HG02943 (cell line): ENCODE measurements at regions not wholly inside any gene's neighbourhood (a gene's known extent, or its start where the extent isn't known, plus 50 kb on each side); places are given as distances from the start of the nearest gene placed in this dataset.
"Not testable (repeated sequence)": the region's sequence is repeated elsewhere in the genome, so short reads cannot be mapped to it uniquely, and the experiment has no call there.

Source experiments
- ATAC-seq: cut with Tn5 transposase; IDR thresholded peaks from one replicate; pipeline ENCODE4 v1.9.1; 2021; ENCODE audit warnings: mild to moderate bottlenecking, low read depth, moderate library complexity; ENCODE audit not compliant: unreplicated experiment

DNA sequence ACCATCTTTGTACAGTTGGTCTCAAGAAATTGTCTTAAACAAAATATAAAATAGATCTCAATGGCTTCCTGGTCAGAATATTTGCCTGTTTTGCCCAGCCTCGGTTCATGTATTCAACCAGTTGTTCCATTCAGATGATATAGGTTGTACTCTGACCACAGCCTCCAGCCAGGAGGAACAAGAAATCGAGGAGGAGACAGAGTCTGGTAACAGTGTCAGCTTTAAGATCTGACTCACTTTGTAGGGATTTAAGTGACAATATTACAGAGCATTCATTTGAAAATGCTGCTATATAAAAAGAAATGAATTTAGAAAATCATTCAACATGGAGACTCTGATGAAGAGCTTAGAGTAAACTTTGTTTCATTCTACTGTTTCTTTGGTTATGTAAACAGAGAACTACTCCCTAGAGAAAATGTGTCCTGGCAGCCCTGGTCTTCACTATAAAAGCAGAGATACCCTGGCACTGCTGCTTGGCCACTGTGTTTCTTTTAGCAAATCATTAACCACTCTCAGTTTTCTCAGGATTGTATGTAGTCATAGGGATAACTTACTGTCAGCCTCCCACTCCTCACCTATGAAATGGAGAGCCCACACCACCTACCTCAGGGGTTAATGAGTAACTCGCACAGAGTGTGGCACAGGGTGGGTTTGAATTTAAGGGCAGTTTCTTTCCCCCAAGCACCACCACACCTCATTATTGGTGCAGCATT is 53.5 kb downstream of the PAGE2 start:
- no peak for ATAC-seq

DNA sequence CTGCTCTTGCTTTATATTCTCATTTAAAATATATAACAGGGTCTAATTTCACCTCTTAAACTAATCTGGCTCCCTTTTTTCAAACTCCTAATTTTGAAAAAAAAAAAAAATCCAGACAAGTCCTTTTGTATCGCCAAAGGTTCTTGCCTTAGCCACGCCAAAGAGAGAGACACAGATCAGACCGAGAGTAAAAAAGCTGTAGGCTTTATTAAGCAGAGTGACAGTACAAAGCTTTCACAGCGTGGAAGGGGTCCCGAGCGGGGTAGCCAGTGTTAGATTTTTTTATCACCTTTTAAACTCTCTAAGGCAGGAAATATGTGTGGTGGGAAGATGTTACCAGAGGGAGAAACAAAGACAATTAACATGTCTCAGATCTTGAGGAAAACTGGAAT is 54.1 kb downstream of the PAGE2 start:
- ATAC-seq: no peak

DNA sequence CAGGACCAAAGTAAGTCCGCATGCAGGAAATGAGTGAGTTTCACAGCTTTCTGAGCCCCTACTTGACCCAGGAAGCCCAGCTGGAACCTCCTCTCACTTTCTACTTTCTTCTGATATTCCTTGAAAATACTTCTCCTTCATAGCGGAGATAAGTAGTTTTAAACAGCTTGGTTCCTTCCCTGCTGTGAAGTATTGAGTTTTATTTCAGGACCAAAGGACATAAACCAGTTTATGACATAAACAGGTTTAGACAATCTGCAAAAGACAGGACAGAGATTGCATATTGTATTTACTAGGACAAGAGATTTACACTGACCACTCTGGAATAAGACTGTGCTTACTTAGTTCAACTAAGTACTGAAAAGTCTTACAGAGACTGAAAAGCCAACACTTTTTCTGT is 54.8 kb downstream of the PAGE2 start:
- no peak for ATAC-seq

DNA sequence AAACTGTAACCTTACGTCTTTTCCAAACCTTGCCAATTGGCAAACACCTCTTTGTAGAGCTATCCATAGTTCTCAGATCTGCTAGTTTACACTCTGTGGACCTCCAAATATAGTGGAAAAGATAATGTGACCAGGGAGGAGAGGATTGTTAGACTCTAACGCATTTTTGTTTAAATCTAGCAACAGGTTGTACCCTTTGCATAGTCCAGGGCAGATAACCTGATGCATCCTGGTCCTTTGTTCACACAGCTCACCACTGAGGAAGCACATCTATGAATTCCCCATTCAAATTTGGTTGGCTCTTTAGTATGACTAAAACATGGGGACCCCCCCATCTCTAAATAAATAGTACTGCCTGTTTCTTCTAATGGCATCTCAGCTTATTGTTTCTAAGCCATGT is 55.9 kb downstream of the PAGE2 start:
- no peak for ATAC-seq

DNA sequence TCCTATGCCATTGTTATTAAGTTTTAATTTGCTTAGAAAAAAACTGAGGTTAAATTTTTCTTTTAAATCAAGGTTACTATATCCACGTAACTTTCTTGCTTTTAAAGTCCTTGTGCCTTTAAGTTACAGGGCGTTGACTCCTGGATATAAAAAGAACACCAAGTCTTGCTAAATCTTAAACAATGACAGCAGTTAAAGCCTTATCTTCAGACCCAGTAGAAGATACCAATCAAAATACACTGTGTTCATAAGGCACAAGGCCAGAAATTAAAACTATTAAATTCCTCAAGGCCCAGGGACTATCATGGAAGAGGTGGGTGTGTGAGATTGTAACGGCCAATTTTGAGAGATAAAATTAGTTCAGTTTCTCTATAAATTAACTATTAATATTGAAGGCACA is 60.4 kb downstream of the PAGE2 start:
- no peak for ATAC-seq

DNA sequence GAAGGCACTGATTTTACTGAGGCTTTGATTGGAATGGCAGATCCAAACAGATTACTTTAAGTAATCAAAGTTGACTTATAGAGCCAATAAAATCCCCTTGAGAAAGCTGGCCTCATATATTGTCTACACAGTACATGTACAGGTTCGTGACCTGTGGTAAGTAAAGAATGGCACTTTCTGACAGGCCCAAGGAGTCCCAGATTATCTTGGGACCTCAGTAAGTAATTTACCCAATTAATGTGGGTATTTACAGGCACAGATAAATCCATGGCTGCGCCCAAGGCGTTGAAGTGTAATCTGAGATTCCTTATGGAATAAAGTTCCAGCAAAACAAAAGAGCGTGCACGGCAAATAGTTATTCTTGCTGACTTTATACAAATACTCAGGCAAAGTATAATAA is 62.4 kb downstream of the PAGE2 start:
- no peak for ATAC-seq

DNA sequence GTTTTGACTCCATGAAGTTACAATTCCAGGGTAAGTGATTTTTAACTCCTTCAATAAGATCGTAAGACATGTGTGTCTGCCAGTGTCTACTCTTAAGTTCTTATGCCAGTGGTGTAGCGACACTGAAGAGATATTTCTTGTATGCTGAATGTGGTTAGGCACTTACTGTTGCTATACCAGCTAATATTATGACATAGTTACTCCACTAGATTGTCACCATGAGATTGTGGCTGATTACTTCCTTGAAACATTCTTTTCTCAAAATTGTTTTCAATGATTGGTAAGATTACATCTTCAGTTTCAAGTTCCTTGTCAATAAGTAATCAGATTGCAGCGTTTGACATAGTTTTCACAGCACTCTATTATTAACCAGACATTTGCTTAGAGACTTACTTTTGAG is 60.6 kb upstream of the PAGE5 start:
- no peak for ATAC-seq

DNA sequence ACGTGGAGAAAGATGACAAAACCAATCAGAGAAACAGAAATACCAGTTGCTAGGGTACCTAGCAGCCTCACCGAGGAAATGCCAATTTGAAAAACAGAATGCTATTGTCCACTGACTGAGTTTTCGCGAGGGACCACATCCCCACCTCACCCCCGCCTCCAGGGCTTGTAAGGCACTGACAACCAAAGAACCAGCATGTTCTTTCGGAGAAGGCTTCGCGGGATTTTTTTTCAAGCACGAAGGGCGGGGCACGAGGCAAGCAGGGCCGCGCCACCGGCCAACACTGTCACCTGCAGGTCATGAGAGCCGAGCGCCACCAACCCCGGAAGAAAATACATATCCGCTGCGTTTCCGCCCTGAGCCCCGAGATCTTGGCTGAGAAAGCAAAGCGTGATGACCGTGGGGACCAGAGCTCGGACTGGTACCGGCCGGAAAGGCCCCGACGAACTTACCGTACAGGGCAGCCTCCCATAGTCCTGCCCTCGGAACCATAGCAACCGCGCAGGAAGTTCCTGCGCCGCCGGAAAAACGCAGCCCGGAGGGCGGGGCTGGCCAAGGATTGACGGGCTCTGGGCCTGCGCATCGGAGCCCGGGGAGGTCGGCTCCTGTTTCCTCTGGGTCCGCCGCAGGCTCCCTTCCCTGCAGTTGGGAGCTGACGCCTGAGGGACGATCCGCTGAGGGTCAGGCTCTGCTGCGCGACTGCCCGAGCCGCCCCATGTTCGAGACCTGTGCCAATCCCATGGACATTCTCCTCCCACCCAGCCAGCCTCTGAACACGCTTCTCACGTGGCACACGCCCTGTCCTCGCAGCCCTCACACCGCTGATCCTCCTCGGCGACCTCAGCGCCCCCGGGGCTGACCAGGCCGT is 59.2 kb upstream of the PAGE5 start:
- peak; percentile 90 for ATAC-seq

DNA sequence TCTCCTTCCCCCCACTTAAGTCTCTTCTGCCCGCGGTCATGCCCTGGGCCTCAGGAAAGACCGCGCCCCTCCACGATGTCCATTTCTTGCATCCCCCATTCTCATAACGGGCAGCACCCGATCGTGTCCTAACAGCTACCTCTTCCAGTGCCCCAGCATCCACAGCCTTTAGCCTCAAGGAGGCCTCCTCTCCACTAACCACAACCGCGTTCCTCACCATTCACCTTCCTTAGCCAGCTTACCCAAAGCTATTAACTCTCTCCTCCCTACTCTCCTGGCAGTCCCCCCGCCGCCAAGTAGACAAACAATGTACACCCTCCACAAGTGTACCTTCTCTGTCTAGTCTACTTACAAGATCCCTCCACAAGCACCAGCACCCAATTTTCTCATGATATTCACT is 58.6 kb upstream of the PAGE5 start:
- ATAC-seq: no peak

DNA sequence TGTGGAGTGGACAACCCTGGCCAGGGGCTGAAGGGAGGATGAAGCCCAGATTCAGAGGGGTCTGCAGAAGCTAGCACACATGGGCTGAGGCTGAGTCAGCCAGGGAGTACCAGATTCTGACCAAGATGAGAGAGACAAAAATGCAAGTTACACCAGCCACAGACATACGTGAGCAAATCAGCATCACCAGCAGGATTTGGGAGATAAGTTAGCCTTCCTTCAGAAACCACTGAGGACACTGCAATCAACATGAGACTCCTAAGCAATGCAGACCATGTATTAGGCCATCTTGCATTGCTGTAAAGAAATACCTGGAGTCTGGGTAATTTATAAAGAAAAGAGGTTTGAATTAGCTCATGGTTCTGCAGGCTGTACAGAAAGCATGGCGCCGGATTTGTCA is 57.0 kb upstream of the PAGE5 start:
- ATAC-seq: no peak

DNA sequence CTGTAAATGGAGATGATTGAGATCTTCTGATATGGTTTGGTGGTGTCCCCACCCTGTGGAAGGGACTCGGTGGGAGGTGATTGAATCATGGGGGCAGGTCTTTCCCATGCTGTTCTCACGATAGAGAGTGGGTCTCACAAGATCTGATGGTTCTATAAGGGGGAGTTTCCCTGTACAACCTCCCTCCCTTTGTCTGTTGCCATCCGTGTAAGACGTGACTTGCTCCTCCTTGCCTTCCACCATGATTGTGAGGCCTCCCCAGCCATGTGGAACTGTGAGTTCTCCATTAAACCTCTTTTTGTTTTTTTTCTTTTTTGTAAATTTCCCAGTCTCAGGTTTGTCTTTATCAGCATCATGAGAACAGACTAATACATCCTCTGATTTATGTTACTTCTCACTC is 55.1 kb upstream of the PAGE5 start:
- ATAC-seq: not testable (repeated sequence)

DNA sequence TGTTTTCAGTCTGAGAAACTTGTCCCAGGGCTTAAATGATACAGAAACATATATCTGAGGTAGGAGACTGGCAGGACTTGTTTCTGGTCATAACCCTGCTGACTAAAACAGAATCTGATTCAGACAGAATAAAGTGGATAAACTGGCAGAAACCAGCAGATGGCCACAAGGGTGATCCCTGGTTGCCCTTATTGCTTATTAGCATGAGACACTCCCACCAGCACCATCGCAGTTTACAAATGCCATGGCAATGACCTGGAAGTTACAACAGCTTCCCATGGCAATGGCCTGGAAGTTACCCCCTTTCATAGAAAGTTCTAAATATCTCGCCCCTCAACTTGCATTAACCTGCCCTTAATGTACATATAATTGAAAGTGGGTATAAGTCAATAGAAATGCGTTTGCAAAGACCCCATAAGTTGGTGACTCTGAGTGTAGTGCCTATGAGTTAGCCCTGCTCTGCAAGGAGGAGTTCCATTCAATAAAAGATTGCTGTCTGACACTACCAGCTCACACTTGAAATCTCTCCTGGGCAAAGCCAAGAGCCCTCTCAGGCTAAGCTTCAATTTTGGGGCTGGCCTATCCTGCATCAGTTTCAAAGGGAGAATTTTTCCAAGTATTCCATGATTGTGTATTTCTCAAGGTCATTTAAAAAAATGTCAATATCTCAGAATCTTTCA is 52.9 kb upstream of the PAGE5 start:
- ATAC-seq: no peak

DNA sequence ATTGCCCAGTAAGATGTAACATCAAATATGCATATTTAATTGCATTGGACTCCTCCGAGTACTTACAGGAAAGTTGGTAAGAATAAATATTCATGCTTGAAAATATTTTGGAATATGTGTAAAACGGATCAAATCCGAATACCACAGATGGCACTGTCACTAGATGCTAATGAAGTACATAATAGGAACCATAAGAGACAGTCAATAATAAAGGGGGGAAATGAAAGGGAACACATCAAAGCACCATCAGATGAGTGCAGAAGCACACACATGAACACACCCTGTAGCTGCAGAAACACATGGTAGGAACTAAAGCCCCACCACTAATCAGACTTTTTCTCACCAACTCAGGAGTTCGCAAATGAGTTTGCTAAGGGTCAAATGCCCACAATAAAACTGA is 52.2 kb upstream of the PAGE5 start:
- no peak for ATAC-seq

DNA sequence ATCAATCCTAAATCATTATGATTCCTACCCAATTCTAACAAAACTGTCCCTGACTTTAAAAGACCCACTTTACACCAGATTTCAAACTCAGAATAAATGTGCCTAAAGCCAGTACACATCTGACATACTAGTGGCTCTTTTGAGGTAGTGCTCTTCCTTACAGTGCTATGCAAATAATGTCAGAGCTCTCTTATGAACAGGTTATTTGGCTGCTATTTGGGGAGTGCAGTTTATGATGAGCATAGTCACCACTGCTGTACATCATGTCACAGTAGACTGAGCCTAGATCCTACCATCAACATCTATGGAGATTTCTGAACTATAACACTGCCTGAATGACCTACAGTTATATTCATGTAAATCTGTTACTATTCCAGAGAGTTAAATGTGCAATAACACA is 50.4 kb upstream of the PAGE5 start:
- no peak for ATAC-seq
